HG02973 (cell line): ENCODE measurements at regions not wholly inside any gene's neighbourhood (a gene's known extent, or its start where the extent isn't known, plus 50 kb on each side); places are given as distances from the start of the nearest gene placed in this dataset.
A peak's percentile ranks its signal among the peaks of the same experiment; 100 is the strongest.
"Not testable (repeated sequence)": the region's sequence is repeated elsewhere in the genome, so short reads cannot be mapped to it uniquely, and the experiment has no call there.

ENCODE experiments used
- ATAC-seq: cut with Tn5 transposase; IDR thresholded peaks from one replicate; pipeline ENCODE4 v1.9.1; 2021; ENCODE audit warnings: moderate library complexity; ENCODE audit not compliant: unreplicated experiment

DNA sequence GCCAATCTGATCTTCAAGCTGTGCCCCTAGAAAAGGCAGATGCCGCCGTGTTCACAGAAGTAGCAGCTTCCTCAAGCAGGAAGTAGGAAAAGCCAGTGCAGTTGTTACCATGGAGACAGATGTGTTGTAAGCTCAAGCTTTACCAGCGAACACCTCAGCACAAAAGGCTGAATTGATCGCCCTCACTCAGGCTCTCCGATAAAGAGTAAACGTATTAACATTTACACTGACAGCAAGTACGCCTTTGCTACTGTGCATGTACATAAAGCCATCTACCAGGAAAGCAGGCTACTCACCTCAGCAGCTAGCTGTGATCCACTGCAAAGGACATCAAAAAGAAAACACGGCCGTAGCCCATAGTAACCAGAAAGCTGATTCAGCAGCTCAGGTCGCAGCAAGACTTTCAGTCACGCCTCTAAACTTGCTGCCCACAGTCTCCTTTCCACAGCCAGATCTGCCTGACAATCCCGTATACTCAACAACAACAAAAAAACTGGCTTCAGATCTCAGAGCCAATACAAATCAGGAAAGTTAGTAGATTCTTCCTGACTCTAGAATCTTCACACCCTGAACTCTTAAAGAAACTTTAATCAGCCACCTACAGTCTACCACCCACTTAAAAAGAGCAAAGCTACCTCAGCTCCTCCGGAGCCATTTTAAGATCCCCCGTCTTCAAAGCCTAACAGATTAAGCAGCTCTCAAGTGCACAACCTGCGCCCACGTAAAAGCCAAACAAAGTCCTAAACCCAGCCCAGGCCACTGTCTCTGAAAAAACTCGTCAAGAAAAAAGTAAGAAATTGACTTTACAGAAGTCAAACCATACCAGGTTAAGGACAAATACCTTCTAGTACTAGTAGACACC, 160.0 kb downstream of the DEFB131A start:
- ATAC-seq, result not testable (repeated sequence)

- ATAC-seq, result not testable (repeated sequence)
Measured at GRCh38 chr4:9604893-9605190, 160.6 kb downstream of the DEFB131A start.

- no peak for ATAC-seq
Measured at GRCh38 chr4:9608300-9608699, 164.1 kb downstream of the DEFB131A start.

- ATAC-seq, result not testable (repeated sequence)
Measured at GRCh38 chr4:9610321-9610720, 166.1 kb downstream of the DEFB131A start.

GRCh38 chr4:9611101-9611500, 166.9 kb downstream of the DEFB131A start:
- ATAC-seq, result no peak

DNA sequence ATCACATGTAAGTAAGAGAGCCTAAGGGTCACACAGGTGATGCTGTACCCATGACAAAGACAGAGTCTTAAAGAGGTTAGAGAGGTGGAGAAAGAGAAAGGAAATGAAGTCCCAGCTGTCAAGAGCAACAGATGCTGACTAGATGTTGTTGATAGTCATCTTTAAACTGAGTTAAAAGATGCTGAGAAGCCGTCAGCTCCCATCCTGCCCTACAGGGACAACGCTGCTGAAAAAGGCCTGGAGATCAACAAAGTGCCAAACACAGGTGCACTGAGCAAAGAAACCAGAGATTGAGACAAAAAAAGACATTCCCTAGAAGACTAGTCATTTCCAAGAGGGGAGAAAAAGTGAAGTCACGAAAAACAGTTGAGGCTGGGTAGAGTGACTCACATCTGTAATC, 145.0 kb upstream of the DRD5 start:
- ATAC-seq, result not testable (repeated sequence)

DNA sequence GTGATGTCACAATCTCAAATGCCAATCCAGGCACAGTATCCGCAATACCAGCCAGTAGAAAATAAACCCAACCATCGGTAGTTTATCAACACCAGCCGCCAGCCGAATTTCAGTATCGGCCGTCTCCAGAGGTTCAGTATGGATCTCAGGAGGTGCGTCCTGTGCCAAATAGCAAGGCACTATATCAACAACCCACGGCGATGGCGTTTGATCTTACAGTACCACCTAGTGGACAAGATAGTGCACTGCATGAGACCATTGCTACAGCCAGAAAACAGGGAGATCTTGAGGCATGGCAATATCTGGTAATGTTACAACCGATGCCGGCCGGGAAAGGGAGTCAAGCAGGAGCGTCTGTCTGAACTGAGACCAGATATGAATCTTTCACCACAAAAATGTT, 121.8 kb upstream of the DRD5 start:
- not testable (repeated sequence) for ATAC-seq

DNA sequence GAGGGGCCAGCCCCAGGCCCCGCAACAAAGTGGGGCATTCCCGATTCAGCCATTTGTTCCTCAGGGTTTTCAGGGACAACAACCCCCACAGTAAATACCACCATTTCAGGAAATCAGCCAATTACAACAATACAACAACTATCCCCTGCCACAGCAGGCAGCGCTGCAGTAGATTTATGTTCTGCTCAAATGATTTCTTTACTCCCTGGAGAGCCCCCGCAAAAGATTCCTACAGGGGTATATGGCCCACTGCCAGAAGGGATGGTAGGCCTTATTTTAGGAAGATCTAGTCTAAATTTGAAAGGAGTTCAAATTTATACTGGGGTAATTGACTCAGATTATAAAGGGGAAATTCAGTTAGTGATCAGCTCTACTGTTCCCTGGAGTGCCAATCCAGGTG, 120.5 kb upstream of the DRD5 start:
- ATAC-seq, result not testable (repeated sequence)

DNA sequence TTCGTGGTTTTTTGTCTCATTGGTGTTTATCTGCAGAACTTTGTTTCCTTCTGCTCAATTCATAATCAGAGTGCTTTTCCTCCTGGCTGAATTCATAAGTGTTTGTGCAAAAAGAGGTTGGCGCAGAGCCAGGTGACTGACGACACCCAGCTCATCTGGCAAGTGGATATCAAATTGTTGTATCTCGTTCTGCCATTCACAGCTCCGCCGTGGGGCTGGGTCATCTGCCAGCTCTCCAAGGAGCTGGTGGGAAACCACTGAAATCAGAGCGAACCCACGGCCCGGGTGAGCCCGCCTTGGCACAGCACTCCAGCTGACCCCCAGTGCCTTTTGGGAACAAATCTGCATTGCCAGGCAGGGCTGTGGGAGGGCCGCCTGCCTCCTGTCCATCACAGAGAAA, 110.7 kb upstream of the DRD5 start:
- not testable (repeated sequence) for ATAC-seq

GRCh38 chr4:9677357-9677756, 104.1 kb upstream of the DRD5 start:
- ATAC-seq, result not testable (repeated sequence)

DNA sequence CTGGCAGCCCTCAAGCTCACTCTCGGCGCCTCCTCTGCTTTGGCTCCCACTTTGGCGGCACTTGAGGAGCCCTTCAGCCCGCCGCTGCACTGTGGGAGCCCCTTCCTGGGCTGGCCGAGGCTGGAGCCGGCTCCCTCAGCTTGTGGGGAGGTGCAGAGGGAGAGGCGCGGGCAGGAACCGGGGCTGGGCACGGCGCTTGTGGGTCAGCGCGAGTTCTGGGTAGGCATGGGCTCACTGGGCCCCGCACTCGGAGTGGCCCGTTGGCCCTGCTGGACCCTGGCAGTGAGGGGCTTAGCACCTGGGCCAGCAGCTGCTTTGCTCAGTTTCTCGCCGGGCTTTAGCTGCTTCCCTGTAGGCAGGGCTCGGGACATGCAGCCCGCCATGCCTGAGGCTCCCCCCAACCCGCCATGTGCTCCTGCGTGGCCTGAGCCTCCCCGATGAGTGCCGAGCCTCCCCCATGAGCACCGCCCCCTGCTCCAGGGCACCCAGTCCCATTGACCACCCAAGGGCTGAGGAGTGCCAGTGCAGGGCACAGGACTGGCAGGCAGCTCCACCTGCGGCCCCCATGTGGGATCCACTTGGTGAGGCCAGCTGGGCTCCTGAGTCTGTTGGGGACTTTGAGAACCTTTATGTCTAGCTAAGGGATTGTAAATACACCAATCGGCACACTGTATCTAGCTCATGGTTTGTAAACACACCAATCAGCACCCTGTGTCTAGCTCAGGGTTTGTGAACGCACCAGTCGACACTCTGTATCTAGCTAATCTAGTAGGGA, 101.5 kb upstream of the DRD5 start:
- ATAC-seq, result no peak

DNA sequence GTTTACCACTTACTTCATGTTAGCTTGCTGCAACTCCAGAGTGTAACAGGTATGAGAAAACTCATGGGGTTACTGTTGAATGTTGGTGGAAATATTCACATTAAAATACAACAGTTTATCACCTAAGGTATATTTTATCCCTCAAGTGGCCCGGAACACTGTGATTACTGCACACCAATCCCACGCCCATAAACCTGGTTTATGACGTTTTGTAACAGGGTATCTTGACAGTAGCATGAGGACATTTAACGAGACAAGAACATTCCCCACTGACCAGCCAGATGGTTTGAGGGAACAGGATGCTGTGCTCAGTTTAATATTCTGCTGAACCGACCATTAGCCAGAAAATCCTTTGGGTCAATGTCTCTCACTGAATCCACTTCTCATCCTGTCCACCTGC, 98.3 kb upstream of the DRD5 start:
- not testable (repeated sequence) for ATAC-seq

GRCh38 chr4:9685016-9685415, 96.4 kb upstream of the DRD5 start:
- not testable (repeated sequence) for ATAC-seq

- no peak for ATAC-seq
Measured at GRCh38 chr4:9685692-9686091, 95.7 kb upstream of the DRD5 start.

DNA sequence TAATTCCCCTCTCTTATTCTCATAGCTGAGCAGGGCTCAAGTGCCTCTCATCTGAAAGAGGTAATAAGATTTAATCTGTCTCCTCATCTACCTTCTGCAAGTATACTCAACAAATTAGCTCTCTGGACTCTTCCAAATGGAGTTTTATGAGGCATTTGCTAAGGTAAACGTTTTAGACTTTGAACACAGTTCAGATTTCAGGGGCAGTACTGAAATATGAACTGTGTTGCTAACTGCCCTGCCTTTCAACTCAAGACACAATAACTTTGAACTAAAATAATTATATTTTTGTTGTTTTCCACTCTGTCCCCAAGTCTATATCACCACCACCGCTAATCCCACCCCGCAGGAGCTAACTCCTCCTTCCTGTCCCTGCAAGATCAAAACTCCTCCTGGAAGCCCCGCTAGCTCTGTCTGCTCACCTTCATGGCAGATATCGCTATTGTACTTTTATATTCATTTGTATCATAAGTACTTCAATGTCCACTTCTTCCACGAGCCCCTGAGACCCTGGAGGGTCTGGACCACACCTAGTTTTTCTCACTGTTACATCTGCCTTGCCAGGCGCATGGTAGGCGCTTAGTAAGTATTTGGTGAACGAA, 90.7 kb upstream of the DRD5 start:
- not testable (repeated sequence) for ATAC-seq

DNA sequence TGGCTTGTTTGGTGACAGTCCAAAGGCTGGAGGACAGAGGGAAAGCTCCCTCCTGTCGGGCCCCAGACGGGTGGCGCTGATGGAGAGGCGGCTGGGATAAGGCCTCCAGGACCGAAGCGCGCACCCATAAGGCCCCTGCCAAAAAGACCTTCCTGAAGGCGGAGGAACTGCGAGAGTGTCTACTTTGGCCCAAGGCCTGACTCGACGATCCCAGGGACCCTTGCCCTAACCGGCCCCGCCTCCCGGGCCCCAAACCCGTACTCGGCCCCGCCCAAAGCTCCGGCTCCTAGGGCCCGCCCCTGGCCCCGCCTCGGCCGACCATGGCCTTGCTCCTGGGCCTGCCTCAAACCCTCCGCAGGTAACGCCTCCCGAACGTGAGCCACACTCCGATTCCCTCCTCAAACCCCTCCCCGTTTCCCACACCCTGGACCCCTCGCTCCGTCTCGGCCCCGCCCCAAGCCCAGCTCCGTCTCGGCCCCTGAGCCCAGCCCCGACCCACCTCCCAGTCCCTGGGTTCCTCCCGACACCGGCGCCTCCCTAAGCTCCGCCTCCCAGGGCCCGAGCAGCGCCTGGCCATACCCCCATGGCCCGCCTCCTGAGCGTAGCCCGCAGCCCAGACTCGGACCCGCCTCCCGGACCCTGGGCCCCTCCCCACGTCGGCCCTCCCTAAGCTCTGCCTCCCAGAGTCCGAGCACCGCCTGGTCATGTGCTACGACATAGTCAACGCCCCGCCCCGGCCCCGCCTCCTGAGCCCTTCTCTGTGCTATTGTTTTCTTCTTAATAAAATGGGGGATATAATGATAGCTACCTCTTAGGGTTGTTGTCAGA, 90.0 kb upstream of the DRD5 start:
- ATAC-seq, result peak; percentile 100

DNA sequence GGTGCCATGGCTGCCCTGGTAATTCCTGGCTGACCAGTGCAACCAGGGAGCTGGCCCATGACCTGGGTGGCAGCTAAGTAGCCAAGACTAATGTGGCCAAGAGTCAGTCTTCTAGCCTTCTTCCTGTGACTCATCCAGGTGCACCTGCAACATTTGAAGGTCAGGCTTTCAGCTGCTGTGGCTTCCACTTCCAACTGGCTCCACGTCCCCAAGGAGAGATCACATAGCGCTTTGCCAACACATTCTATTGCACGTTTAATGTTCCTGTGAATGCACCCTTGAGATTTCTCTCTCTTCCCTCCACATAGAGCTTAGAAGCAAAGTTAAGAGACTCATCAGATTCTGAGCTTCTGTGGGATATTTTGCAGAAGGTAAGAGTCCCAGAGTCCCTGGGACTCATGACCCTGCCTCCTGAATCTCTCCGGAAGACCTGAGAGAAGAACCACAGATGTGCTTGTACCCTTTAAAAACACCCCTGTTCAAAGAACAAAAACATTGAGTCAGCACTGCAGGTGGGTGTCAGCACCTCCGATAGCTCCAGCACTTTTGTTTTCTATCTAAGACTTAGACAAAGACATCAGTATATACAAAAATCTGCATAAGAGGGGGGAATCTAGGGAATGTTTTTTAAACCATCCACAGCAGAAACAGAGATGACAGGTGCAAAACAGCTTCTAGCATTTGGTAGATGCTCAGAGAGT, 88.5 kb upstream of the DRD5 start:
- not testable (repeated sequence) for ATAC-seq

DNA sequence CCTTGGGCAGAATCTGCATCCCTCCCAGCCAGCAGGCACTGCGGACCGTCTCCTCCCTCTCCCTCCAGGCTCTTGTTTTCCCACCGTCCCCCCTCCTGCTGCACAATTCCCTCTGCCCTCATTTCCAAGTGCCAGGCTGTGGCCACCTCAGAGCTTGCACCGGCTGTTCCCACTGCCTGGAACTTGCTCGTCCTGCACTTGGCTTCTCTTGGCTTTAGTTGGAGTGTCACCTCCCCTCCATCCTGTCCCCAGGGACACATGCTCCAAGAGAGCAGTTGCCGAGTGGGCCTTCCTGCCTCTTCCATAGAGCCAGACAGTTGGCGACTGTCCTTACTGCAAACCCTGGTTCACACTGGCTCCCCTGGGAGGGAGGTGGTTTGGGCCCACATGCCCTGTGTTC, 87.0 kb upstream of the DRD5 start:
- not testable (repeated sequence) for ATAC-seq

DNA sequence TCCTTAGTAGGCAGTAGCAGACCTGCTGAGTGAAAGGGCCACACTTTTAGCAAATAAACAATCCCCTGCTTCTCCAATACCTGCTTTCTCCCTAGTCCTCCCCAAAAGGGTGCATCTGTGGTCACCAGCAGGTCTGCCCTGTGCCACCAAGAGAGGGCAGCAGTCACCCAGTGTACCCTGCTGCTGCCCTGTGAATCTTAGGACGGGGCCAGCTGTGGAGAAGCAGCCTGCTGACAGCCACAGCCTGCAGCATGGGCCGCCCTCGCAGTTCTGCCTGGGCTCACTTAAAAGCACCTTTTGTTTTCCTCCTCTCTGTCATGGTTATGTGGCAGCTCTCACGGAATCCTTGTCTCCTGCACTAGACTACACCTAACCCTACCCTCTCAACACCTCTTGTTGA, 85.4 kb upstream of the DRD5 start:
- ATAC-seq, result not testable (repeated sequence)

- ATAC-seq, result not testable (repeated sequence)
Measured at GRCh38 chr4:9696561-9696960, 84.9 kb upstream of the DRD5 start.
